IMR-90 (cell line): ENCODE measurements at regions not wholly inside any gene's neighbourhood (a gene's known extent, or its start where the extent isn't known, plus 50 kb on each side); places are given as distances from the start of the nearest gene placed in this dataset.

Experiments used
- ATAC-seq: fragments of 200-7000 bp; cut with Tn5 transposase; 2 replicates; pipeline ENCODE4 v1.9.1; 2020; ENCODE audit warnings: low read depth, mild to moderate bottlenecking, moderate library complexity
- BruUV-seq: library from RNA; stranded (reverse); fragments of 400-500 nt; replicated peaks from 2 replicates; lab custom pipeline; 2021; lab: Mats Ljungman, UMichigan
- CTCF ChIA-PET: fragments of 300-600 bp; formaldehyde crosslinking; extraction: SDS; loops from one replicate; lab custom pipeline; 2021; ENCODE audit warnings: antibody characterized with exemption; lab: Yijun Ruan, JAX
- POLR2A ChIA-PET: fragments of 300-600 bp; sonication (Branson Sonifier 250); formaldehyde crosslinking; loops from one replicate; lab custom pipeline; 2022; ENCODE audit warnings: antibody characterized with exemption; ENCODE audit not compliant: unreplicated experiment; lab: Charles Lee
- DNase-seq: peaks from one replicate; pipeline ENCODE4 v3.0.0; 2013
- H2AFZ ChIP-seq: replicated peaks from 2 replicates; pipeline ENCODE3; 2013; ENCODE audit warnings: low read length, mild to moderate bottlenecking; ENCODE audit not compliant: poor library complexity
- H2AK5ac ChIP-seq: 2 replicates; pipeline ENCODE4 v1.6.1; 2013; ENCODE audit warnings: low read depth, low read length, inconsistent platforms
- H2AK9ac ChIP-seq: replicated peaks from 2 replicates; pipeline ENCODE3; 2013; ENCODE audit warnings: mild to moderate bottlenecking, low read depth, low read length, moderate library complexity; ENCODE audit not compliant: poor library complexity
- H2BK120ac ChIP-seq: 2 replicates; pipeline ENCODE4 v1.6.1; 2013; ENCODE audit warnings: low read depth, low read length, inconsistent platforms
- H2BK15ac ChIP-seq: 3 replicates; pipeline ENCODE4 v1.6.1; 2013; ENCODE audit warnings: low read depth, low read length, inconsistent platforms
- H2BK20ac ChIP-seq: 2 replicates; pipeline ENCODE4 v1.6.1; 2013; ENCODE audit warnings: low read depth, mild to moderate bottlenecking, inconsistent platforms, low read length, moderate library complexity
- H2BK5ac ChIP-seq: 2 replicates; pipeline ENCODE4 v1.6.1; 2013; ENCODE audit warnings: mild to moderate bottlenecking, low read depth, low read length, inconsistent platforms; ENCODE audit not compliant: poor library complexity, severe bottlenecking
- H3K14ac ChIP-seq: replicated peaks from 2 replicates; pipeline ENCODE4 v1.6.1; 2013; ENCODE audit warnings: low read depth, low read length, inconsistent platforms
- H3K18ac ChIP-seq: 2 replicates; pipeline ENCODE4 v1.6.1; 2013; ENCODE audit warnings: low read depth, low read length, control low read depth
- H3K23ac ChIP-seq: 2 replicates; pipeline ENCODE4 v1.6.1; 2013; ENCODE audit warnings: low read depth, low read length, inconsistent platforms
- H3K27ac ChIP-seq: 2 replicates; pipeline ENCODE4 v1.5.1; 2013; ENCODE audit warnings: mild to moderate bottlenecking, control low read depth, low read length; ENCODE audit not compliant: insufficient read depth
- H3K27me3 ChIP-seq: 2 replicates; pipeline ENCODE4 v1.6.1; 2013; ENCODE audit warnings: low read length; ENCODE audit not compliant: control insufficient read depth, insufficient read depth
- H3K36me3 ChIP-seq: 2 replicates; pipeline ENCODE4 v1.6.1; 2013; ENCODE audit warnings: low read length, mixed read lengths; ENCODE audit not compliant: control insufficient read depth, insufficient read depth
- H3K4ac ChIP-seq: 2 replicates; pipeline ENCODE4 v1.6.1; 2013; ENCODE audit warnings: low read depth, low read length, inconsistent platforms
- H3K4me1 ChIP-seq: 2 replicates; pipeline ENCODE4 v1.6.1; 2013; ENCODE audit warnings: low read length, mixed read lengths; ENCODE audit not compliant: control insufficient read depth, insufficient read depth
- H3K4me2 ChIP-seq: 2 replicates; pipeline ENCODE4 v1.6.1; 2013; ENCODE audit warnings: low read depth, mild to moderate bottlenecking, control low read depth, low read length, moderate library complexity
- H3K4me3 ChIP-seq: 2 replicates; pipeline ENCODE4 v1.5.1; 2013; ENCODE audit warnings: low read depth, mild to moderate bottlenecking, control low read depth, low read length, moderate library complexity; ENCODE audit not compliant: insufficient read depth
- H3K56ac ChIP-seq: 2 replicates; pipeline ENCODE4 v1.6.1; 2013; ENCODE audit warnings: low read length, inconsistent platforms; ENCODE audit not compliant: insufficient read depth; ENCODE audit errors: extremely low read depth
- H3K79me1 ChIP-seq, 2 experiments: 2 replicates each; pipeline ENCODE4 v1.6.1; 2013; ENCODE audit warnings: low read length in 2 of 2, inconsistent platforms in 1 of 2, low read depth in 1 of 2
- H3K9ac ChIP-seq: 2 replicates; pipeline ENCODE4 v1.6.1; 2013; ENCODE audit warnings: low read depth, low read length, control low read depth
- H3K9me1 ChIP-seq: 2 replicates; pipeline ENCODE4 v1.6.1; 2013; ENCODE audit warnings: low read length, inconsistent platforms; ENCODE audit not compliant: insufficient read depth
- H3K9me3 ChIP-seq: 2 replicates; pipeline ENCODE4 v1.6.1; 2013; ENCODE audit warnings: low read length; ENCODE audit not compliant: control insufficient read depth, insufficient read depth
- H4K20me1 ChIP-seq: 2 replicates; pipeline ENCODE4 v1.6.1; 2013; ENCODE audit warnings: low read length, inconsistent platforms; ENCODE audit not compliant: insufficient read depth
- H4K5ac ChIP-seq: 2 replicates; pipeline ENCODE4 v1.6.1; 2013; ENCODE audit warnings: mild to moderate bottlenecking, low read depth, low read length, control low read depth
- H4K8ac ChIP-seq, 2 experiments: 2 replicates each; pipeline ENCODE4 v1.6.1; 2013; ENCODE audit warnings: low read depth in 2 of 2, low read length in 2 of 2, control low read depth in 1 of 2, inconsistent platforms in 1 of 2
- H4K91ac ChIP-seq: 2 replicates; pipeline ENCODE4 v1.6.1; 2013; ENCODE audit warnings: low read depth, low read length, inconsistent platforms; ENCODE audit not compliant: insufficient read depth
- CEBPB ChIP-seq: IDR thresholded peaks from 2 replicates; pipeline ENCODE4 v1.6.1; 2012; ENCODE audit warnings: low read depth, low read length, improper control_type of control experiment
- CTCF ChIP-seq: conservative IDR thresholded peaks from 2 replicates; pipeline ENCODE4 v1.5.1; 2012; ENCODE audit warnings: mild to moderate bottlenecking, low read depth, low read length, improper control_type of control experiment
- FOS ChIP-seq: fragments of 150-350 bp; IDR thresholded peaks from 2 replicates; pipeline ENCODE4 v1.6.1; 2016; ENCODE audit warnings: low read depth, low read length
- MAFK ChIP-seq: IDR thresholded peaks from 2 replicates; pipeline ENCODE4 v1.6.1; 2012; ENCODE audit warnings: low read depth, low read length, improper control_type of control experiment
- MAZ ChIP-seq: IDR thresholded peaks from 2 replicates; pipeline ENCODE4 v1.6.1; 2012; ENCODE audit warnings: low read depth, mild to moderate bottlenecking, low read length, improper control_type of control experiment, moderate library complexity, borderline replicate concordance
- MXI1 ChIP-seq: IDR thresholded peaks from 2 replicates; pipeline ENCODE4 v1.6.1; 2012; ENCODE audit warnings: low read depth, mild to moderate bottlenecking, low read length, moderate library complexity, borderline replicate concordance
- NFE2L2 ChIP-seq: fragments of 150-350 bp; IDR thresholded peaks from 2 replicates; pipeline ENCODE4 v1.6.1; 2016; ENCODE audit warnings: low read depth, mild to moderate bottlenecking, low read length
- POLR2A ChIP-seq: IDR thresholded peaks from 2 replicates; pipeline ENCODE4 v1.6.1; 2012; ENCODE audit warnings: mild to moderate bottlenecking, low read depth, low read length
- RAD21 ChIP-seq: IDR thresholded peaks from 2 replicates; pipeline ENCODE4 v1.6.1; 2012; ENCODE audit warnings: low read length, improper control_type of control experiment
- WGBS, 2 experiments: methylation state at CpG; one replicate each; pipeline versions ENCODE4 v1.1.5 to v1.1.7; 2013; ENCODE audit warnings: missing lambda C conversion rate in 2 of 2; ENCODE audit not compliant: insufficient read length in 1 of 2; ENCODE audit errors: extremely low coverage in 2 of 2; 5-methylcytosine and 5-hydroxymethylcytosine counted together
- dilution Hi-C: fragments of 300-500 bp; cut with HindIII; formaldehyde crosslinking; loops from one replicate; pipeline ENCODE4 v1.14.3; 2018; ENCODE audit warnings: low sequenced_read_pairs; ENCODE audit not compliant: unreplicated experiment
- in situ Hi-C: fragments of 300-500 bp; cut with MboI; formaldehyde crosslinking; loops from 3 replicates; pipeline ENCODE4 v1.14.3; 2019; ENCODE audit warnings: low sequenced_read_pairs, inconsistent platforms, mixed read lengths
- intact Hi-C: fragments of 100-400 bp; cut with micrococcal nuclease; formaldehyde crosslinking; loops from 2 replicates; pipeline ENCODE4 v1.10.0; 2022

GRCh38 chr5:15992918-15993317 is 186.7 kb downstream of the MARCHF11 start:
- Histone ChIP-seq H3K4me3 (no peak overlapping the region), H3K23ac (no peak overlapping the region)
- ATAC-seq = peak; percentile 36; the same call in 1 of the 2 replicates

More at GRCh38 chr5:15992918-15993317, 186.7 kb downstream of the MARCHF11 start:
- TF ChIP-seq FOS = peak; percentile 56; the same call in 1 of the 2 replicates
- peak; percentile 31; the same call in 1 of the 2 replicates for TF ChIP-seq CTCF
- TF ChIP-seq MAFK = peak; percentile 99
- TF ChIP-seq POLR2A = no peak
- no peak for TF ChIP-seq MAZ
- no peak for TF ChIP-seq MXI1
- peak; percentile 96 for TF ChIP-seq NFE2L2
- TF ChIP-seq CEBPB = no peak
- peak; percentile 47 for TF ChIP-seq RAD21
- H3K27ac ChIP-seq = no peak overlapping the region
- no peak overlapping the region for H3K9ac ChIP-seq
- no peaks in the 10 kb centered on the region for H4K20me1 ChIP-seq
- H2AK9ac ChIP-seq = no peak overlapping the region
- DNase-seq = peak; percentile 72
- H3K56ac ChIP-seq = no peak overlapping the region
- 0 out of 2 replicates have a peak, but pooled peaks cover 1% of the 10 kb centered on the region for H3K27me3 ChIP-seq
- no peak overlapping the region for H3K4ac ChIP-seq
- peak overlapping the region; percentile 32; the same call in 1 of the 2 replicates for H2BK120ac ChIP-seq
- H2AFZ ChIP-seq = no peak overlapping the region
- H4K8ac ChIP-seq = peak overlapping the region in 1 of 2 experiments; percentile 47; a peak in 1 of 4 replicates
- ChIA-PET POLR2A (no interaction called here), CTCF (interaction anchor here (0.7 to 1.9 kb wide), 4 partner anchors 18 to 872 kb away, joined by 3 to 8 read pairs (median 3); no protein-coding TSS in a partner anchor)
- H3K18ac ChIP-seq = no peak overlapping the region
- intact Hi-C loops (loop anchor here (5.0 to 10.0 kb wide), 3 partner anchors 156 to 798 kb away; no protein-coding TSS in a partner anchor), in situ Hi-C loops (loop anchor here (10.0 kb wide), 2 partner anchors 528 to 888 kb away; no protein-coding TSS in a partner anchor), dilution Hi-C loops (no loop called here)
- no peak overlapping the region; the same call in 1 of the 2 replicates for H4K91ac ChIP-seq
- no peak overlapping the region for H3K4me2 ChIP-seq
- H3K14ac ChIP-seq = 0 out of 2 replicates have a peak overlapping the region, but pooled peaks have one; percentile 55
- H2BK5ac ChIP-seq = no peak overlapping the region
- peak overlapping the region; percentile 57; the same call in 1 of the 2 replicates for H2BK20ac ChIP-seq
- H2BK15ac ChIP-seq = no peak overlapping the region
- no peaks in the 10 kb centered on the region for H3K79me1 ChIP-seq
- no TSS peak for BruUV-seq
- H3K36me3 ChIP-seq = no peaks in the 10 kb centered on the region
- H3K9me3 ChIP-seq = peaks cover 2% of the 10 kb centered on the region; the same call in 1 of the 2 replicates
- H4K5ac ChIP-seq = no peak overlapping the region
- no peak overlapping the region; the same call in 1 of the 2 replicates for H2AK5ac ChIP-seq
- no peaks in the 10 kb centered on the region for H3K9me1 ChIP-seq
- H3K4me1 ChIP-seq = no peaks in the 10 kb centered on the region; the same call in 1 of the 2 replicates
- WGBS, 2 experiments = no CpG with 5 or more reads among the region's 2 CpGs
